Activated T-cell treated with anti-CD3 and anti-CD28 coated beads for 4 hours (primary cell): ENCODE measurements at regions not wholly inside any gene's neighbourhood (a gene's known extent, or its start where the extent isn't known, plus 50 kb on each side); places are given as distances from the start of the nearest gene placed in this dataset.
"Not testable (repeated sequence)": the region's sequence is repeated elsewhere in the genome, so short reads cannot be mapped to it uniquely, and the experiment has no call there.

Experiments used
- DNase-seq: peaks from one replicate; pipeline ENCODE4 v3.0.0-alpha.2; 2020

- no peak for DNase-seq
Observed at GRCh38 chr3:178205740-178206139, 330.5 kb upstream of the KCNMB2 start.

DNA sequence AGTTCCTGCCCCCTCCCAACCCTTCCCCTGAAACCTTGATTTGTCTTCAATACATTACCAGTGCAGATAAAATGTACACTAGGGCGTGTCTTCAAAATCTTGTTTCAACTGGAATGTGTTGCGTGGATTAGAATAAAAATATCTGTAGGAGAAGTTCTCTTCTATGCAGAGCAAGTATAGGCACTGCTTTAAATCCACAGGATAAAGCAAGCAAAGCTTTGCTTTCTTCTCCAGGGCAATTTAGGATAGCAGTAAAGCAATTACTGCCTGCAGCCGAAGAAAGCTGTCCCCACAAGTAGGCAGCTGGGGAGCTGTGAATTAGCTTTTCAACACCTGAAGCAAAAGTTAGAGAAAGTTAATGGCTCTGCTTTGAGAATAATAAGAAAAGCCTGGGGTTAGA, 329.7 kb upstream of the KCNMB2 start:
- DNase-seq, result no peak

- not testable (repeated sequence) for DNase-seq
Observed at GRCh38 chr3:178207161-178207560, 329.1 kb upstream of the KCNMB2 start.

- DNase-seq, result not testable (repeated sequence)
Observed at GRCh38 chr3:178207627-178208026, 328.6 kb upstream of the KCNMB2 start.

DNA sequence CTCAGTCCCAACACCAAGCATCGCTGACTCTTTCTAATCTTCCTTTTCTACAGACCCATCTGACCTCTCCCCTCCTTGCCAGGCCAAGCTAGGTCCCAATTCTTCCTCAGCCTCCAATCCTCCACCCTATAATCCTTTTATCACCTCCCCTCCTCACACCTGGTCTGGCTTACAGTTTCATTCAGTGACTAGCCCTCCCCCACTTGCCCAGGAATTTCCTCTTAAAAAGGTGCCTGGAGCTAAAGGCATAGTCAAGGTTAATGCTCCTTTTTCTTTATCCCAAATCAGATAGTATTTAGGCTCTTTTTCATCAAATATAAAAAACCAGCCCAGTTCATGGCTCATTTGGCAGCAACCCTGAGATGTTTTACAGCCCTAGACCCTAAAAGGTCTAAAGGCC, 327.1 kb upstream of the KCNMB2 start:
- not testable (repeated sequence) for DNase-seq

GRCh38 chr3:178209618-178210017, 326.6 kb upstream of the KCNMB2 start:
- not testable (repeated sequence) for DNase-seq

DNA sequence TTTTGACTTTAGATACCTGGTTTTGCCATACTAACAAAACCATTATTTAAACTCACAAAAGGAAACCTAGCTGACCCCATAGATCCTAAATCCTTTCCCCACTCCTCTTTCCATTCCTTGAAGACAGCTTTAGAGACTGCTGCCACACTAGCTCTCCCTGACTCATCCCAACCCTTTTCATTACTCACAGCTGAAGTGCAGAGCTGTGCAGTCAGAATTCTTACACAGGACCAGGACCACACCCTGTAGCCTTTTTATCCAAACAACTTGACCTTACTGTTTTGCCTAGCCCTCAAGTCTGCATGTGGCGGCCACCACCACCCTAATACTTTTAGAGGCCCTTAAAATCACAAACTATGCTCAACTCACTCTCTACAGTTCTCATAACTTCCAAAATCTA, 325.1 kb upstream of the KCNMB2 start:
- DNase-seq, result not testable (repeated sequence)

- no peak for DNase-seq
Observed at GRCh38 chr3:178217479-178217878, 318.8 kb upstream of the KCNMB2 start.

GRCh38 chr3:178218231-178218630, 318.0 kb upstream of the KCNMB2 start:
- DNase-seq, result no peak

- not testable (repeated sequence) for DNase-seq
Observed at GRCh38 chr3:178219661-178220060, 316.6 kb upstream of the KCNMB2 start.

GRCh38 chr3:178223876-178224275, 312.4 kb upstream of the KCNMB2 start:
- no peak for DNase-seq

GRCh38 chr3:178226094-178226493, 310.1 kb upstream of the KCNMB2 start:
- no peak for DNase-seq

DNA sequence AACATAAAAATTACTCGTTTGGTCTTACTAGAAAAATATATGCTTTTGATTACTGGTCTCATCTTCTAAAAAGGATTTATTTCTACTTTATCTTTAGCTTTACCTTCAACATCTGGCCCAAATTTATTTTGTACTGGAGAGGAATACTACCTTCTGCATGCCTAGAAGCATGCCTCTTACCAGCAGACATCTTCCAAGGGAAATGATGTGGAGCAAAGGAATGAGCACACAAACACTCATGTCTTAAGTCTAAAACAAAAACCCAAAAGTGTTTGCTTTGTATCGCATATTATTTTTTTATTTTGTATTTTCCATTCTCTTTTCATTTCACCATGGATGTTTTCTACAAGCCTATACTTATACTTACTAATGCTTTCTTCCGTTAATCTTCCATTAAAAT, 304.6 kb upstream of the KCNMB2 start:
- DNase-seq, result no peak

DNA sequence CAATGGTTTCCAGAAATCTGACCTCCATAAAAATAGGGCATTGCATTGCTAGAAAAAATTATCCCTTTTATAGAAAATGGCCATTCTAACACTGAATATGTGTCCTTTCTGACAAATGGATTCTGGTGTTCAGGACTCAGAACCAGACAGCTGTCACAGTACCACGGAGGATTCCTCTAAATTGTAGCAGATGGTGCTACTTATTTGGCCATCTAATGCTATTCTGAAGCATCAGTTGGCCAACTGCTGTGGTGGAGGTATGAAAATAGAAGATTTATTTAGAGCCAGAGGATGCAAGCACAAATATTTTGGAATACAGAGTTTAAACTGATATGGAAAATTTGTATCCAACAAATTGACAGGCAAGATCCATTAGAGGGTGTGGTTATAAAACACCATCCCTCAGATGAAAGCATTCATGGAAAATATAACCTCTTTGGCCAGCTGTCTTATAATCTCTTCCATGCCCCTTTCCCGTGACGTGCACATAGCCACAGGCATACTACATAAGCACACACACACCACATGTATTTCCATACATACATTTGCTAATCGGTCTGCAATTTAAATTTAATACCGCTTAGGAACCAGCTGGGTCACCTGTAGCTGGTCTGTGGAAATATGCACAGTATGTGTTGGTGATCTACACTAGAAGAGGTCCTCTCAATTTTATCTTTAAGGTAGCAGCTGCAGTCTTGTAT, 302.7 kb upstream of the KCNMB2 start:
- no peak for DNase-seq

DNA sequence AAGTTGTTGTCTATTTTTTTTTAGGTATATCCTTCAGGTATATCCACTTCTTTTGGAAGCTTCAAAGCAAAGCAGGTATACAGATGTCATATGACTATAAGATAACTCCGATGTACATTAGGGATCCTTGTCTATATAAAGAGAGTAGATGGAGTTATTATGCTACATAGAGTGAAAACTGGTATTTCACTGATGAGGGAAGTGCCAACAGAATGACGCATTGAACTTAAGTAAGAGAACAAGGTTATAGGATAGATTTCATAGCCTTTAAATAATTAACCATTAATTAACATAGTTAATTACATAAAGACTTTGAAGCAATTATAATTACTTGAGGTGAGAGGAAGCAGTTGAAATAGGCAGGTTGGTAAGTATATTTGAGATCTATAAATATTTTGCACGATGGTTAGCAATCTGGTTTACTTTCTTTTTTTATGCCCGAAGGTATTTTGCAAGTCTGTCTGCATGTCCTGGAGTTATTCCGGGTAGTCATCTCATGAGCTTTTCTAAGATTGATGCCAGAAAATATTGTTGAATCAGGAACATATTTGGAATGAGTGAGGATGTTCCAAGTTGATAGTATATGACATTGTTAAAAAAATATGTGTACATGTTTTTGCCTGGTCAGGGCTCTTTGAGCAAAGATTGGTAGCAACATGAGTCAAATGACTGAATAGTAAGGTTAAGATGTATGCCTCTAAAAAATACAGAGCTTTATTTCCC, 299.5 kb upstream of the KCNMB2 start:
- DNase-seq, result no peak

DNA sequence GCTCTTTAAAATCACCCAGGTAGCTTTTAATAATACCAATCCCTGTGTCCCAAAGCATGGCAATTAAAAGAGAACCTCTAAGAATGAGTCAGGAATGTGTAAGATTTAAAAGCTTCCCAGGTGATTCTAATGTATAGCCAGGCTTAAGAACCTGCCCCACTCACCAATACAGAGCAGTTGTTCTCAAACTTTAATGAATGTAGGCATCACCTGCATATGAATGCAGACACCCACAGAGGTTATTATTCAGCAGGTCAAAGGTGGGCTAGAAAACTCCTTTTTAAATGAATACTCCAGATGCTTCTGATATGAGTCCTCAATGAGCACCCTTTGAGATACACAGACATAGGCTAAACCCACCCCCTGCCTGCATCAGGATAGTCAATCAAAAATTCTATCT, 298.1 kb upstream of the KCNMB2 start:
- DNase-seq, result no peak

DNA sequence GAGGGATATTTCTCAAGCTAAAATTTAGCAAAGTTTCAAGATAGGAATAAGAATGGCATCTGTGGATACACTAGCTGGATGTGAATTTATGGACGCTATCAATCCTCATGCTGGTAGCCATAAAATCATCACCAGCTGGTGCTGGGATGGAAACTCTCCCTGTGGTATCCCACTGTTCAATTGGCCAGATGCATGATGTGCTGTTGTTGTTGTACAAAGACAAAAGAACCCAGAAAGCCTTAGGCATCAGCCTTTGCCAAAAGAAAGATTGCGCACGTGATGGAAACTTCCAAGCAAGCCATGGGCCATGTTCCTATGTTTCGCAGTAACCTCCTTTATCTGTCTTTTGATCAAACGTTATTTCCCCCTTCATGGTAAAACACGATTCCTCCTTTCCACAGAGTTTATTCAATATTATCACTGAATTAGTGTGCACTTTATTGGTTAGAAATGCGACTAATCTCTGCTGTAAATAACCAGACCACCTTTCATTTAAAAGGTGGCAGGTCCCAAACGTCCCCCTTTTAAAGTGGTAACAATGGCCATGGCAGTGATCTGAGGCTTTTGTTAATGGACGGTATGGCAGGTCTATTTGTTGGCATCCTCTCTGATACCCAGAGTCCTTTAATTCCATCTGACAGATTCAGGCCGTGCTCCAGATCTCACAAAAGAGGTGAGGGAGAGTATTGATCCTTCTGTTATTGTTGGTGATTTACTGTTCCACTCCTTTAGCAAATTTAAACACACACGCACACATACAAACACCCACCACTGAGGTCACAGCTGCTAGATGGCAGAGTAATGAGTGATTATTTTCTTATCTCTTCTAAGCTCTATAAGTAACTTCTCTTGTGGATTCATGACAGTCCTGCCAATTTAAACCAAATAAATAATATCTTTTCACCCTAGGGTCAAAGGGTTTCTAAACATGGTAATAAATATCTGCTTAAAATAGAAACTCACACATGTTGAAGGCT, 291.2 kb upstream of the KCNMB2 start:
- no peak for DNase-seq

DNA sequence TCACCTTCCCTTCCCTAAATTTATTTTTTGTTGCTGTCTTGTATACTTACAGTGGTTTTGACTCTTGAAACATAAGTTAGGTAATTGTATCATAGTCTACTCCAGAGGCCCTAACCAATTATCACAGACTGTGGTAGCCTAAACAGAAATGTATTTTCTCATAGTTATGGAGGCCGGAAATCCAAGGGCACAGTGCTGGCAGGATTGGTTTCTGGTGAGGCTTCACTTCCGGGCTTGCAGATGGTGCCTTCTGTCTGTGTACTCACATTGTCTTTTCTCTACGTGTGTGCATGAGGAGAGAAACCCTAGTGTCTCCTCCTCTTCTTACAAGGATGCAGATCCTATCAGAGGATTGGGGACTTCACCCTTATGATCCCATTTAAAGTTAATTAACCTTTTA, 290.2 kb upstream of the KCNMB2 start:
- no peak for DNase-seq

- DNase-seq, result no peak
Observed at GRCh38 chr3:178255315-178255714, 280.9 kb upstream of the KCNMB2 start.

DNA sequence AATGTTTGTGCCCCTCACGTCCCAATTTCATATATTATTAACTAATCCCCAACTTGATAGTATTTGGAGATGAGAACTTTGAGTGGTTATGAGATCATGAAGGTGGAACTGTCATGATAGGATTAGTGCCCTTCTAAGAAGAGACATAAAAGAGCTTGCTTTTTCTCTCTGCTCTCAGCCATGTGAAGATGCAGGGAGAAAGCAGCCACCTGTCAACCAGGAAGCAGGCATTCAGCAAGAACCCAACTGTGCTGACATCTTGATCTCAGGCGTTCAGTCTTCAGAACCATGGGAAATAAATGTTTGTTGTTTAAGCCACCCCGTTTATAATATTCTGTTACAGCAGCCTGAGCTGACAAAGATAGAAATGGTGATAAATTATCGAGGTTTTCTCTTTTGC, 278.7 kb upstream of the KCNMB2 start:
- DNase-seq, result no peak

GRCh38 chr3:178258121-178258520, 278.1 kb upstream of the KCNMB2 start:
- DNase-seq, result no peak

DNA sequence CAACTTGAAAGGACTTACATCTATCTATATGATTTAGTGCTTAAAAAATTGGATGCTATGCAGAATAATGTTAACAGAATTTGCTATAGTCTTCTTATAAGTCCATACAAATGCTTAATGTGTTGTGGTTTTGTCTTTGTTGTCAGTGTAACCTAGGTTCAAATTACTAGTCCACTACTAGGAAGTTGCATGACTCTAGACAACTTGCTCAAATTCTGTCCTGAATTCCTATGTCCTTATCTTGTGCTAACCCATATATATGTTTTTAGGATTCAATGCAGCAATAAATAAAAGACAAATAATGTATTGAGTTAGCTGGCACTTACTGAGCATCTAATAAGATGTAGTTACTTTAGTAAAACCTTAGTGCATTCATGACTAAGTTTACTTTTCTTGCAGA, 276.5 kb upstream of the KCNMB2 start:
- DNase-seq, result no peak

DNA sequence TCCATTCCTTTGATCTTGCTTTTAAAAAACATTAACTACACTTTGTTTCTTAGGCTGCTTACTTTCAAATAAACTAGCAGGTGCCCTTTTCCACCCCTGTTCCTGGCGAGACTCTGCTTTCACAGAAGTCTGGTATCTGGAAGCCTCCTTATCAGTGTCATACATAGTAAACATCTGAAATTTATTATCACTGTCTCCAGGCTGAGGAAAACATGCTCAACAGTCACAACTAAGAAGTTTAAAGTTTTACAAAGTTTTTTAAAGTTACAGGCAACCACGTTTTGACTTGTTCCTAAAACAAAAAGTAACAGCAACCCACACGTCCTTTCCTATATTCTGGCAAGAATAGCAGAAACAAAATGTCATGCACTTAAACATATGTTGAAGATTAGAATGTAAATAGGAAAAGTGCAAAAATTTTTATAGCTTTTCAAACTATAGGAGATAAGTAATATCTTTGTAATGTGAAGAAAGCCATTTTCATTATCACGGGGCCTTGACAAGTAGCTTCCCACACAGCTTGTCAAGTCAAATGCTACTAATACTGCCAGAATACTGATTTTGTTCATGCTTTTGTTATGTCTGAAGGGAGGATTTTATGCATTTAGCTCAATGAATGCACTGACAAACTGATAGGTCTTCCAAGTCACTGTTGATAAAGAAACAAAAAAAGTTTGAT, 275.2 kb upstream of the KCNMB2 start:
- no peak for DNase-seq
